Stimulated activated CD8-positive, alpha-beta memory T cell treated with anti-CD3 and anti-CD28 coated beads, Interleukin-15, amount 100 ng/mL, for 4 hours (primary cell): ENCODE measurements at regions not wholly inside any gene's neighbourhood (a gene's known extent, or its start where the extent isn't known, plus 50 kb on each side); places are given as distances from the start of the nearest gene placed in this dataset.

Source experiments
- DNase-seq, 2 donors: peaks; one replicate each; pipeline ENCODE4 v3.0.0-alpha.2; 2020; ENCODE audit warnings: low read depth in 2 of 2

- DNase-seq, result no peak
These were observed 135.7 kb downstream of the DSEL start for GRCh38 chr18:67380867-67381266.

GRCh38 chr18:67379981-67380380 is 136.5 kb downstream of the DSEL start:
- no peak for DNase-seq

GRCh38 chr18:67376372-67376771 is 140.1 kb downstream of the DSEL start:
- no peak for DNase-seq

- no peak for DNase-seq
These were observed 142.9 kb downstream of the DSEL start for GRCh38 chr18:67373636-67374035.

GRCh38 chr18:67367540-67367939 is 149.0 kb downstream of the DSEL start:
- DNase-seq, result no peak

- no peak for DNase-seq
These were observed 152.8 kb downstream of the DSEL start for GRCh38 chr18:67363694-67364093.

GRCh38 chr18:67362906-67363305 is 153.6 kb downstream of the DSEL start:
- DNase-seq, result no peak

- peak in 1 of 2 donors; percentile 5 for DNase-seq
These were observed 156.4 kb downstream of the DSEL start for GRCh38 chr18:67359873-67360838.

- no peak for DNase-seq
These were observed 157.6 kb downstream of the DSEL start for GRCh38 chr18:67358947-67359346.

- DNase-seq, result no peak
These were observed 161.8 kb downstream of the DSEL start for GRCh38 chr18:67354692-67355091.

- DNase-seq, result no peak
These were observed 162.4 kb downstream of the DSEL start for GRCh38 chr18:67354091-67354490.

GRCh38 chr18:67347438-67347837 is 169.1 kb downstream of the DSEL start:
- DNase-seq, result no peak

GRCh38 chr18:67342159-67342558 is 174.4 kb downstream of the DSEL start:
- DNase-seq, result no peak

GRCh38 chr18:67337696-67338095 is 178.8 kb downstream of the DSEL start:
- no peak for DNase-seq

- DNase-seq, result no peak
These were observed 184.7 kb downstream of the DSEL start for GRCh38 chr18:67331857-67332256.

GRCh38 chr18:67319109-67319508 is 197.4 kb downstream of the DSEL start:
- no peak for DNase-seq

- DNase-seq, result no peak
These were observed 197.9 kb downstream of the DSEL start for GRCh38 chr18:67318651-67319050.

- DNase-seq, result no peak
These were observed 205.7 kb downstream of the DSEL start for GRCh38 chr18:67310826-67311225.

- no peak for DNase-seq
These were observed 207.7 kb downstream of the DSEL start for GRCh38 chr18:67308819-67309218.

GRCh38 chr18:67305466-67305865 is 211.1 kb downstream of the DSEL start:
- DNase-seq, result no peak

- no peak for DNase-seq
These were observed 214.5 kb downstream of the DSEL start for GRCh38 chr18:67302043-67302442.

GRCh38 chr18:67301592-67301991 is 214.9 kb downstream of the DSEL start:
- no peak for DNase-seq

GRCh38 chr18:67300498-67300897 is 216.0 kb downstream of the DSEL start:
- DNase-seq, result no peak

GRCh38 chr18:67292814-67293213 is 223.7 kb downstream of the DSEL start:
- DNase-seq, result no peak
